GM06990 (cell line): ENCODE measurements at regions not wholly inside any gene's neighbourhood (a gene's known extent, or its start where the extent isn't known, plus 50 kb on each side); places are given as distances from the start of the nearest gene placed in this dataset.

ENCODE experiments used
- DNase-seq: peaks from one replicate; pipeline ENCODE4 v3.0.0-alpha.2; 2011; ENCODE audit not compliant: insufficient read length; ENCODE audit errors: extremely low read depth
- H3K27me3 ChIP-seq: replicated peaks from 2 replicates; pipeline ENCODE4 v1.6.0; 2011; ENCODE audit warnings: low read length; ENCODE audit not compliant: control insufficient read depth, insufficient read depth
- H3K36me3 ChIP-seq: 2 replicates; pipeline ENCODE4 v1.5.1; 2011; ENCODE audit warnings: low read length; ENCODE audit not compliant: control insufficient read depth, insufficient read depth
- H3K4me3 ChIP-seq: replicated peaks from 2 replicates; pipeline ENCODE4 v1.5.1; 2011; ENCODE audit warnings: low read depth, mild to moderate bottlenecking, control low read depth, low read length
- TF ChIP-seq, protein P1 (sequence below): IDR thresholded peaks from 2 replicates; pipeline ENCODE4 v1.5.1; 2011; ENCODE audit warnings: low read length, control low read depth, mild to moderate bottlenecking, inconsistent platforms; ENCODE audit not compliant: insufficient read depth, poor library complexity, severe bottlenecking

DNA sequence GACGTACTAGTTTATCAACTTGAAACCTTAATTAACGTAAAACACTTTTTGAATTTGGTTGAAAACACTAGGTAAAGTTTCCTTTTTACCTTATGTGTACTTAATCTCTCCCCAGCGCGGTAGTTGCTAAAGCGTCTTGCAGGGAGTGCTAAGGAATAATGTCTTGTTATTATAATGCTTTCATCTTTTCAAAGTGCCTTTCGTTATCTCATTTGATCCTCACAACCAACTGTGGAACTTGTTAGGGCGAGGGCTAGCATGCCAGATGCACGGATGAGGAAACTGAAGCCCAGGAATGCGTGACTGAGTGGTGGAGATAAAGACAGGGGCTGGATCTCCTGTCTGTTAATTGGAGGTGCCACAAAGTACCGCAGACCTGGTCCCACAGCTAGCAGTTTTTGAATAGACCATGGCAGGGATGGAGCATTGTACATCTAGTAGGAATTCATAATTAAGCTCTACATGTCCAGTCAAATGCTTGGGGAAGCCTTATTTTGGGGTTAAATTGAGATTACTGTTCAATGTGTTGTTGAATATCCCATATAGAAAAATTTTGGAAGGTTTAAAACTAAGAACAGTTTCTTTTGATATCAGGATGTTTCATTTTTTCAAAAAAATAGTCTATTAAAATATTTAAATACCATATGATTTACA lies 234.3 kb downstream of the SH2D4B start:
- H3K4me3 ChIP-seq: no peak overlapping the region
- no peaks in the 10 kb centered on the region for H3K27me3 ChIP-seq
- no peaks in the 10 kb centered on the region for H3K36me3 ChIP-seq
- DNase-seq: no peak
- TF ChIP-seq, protein P1, sequence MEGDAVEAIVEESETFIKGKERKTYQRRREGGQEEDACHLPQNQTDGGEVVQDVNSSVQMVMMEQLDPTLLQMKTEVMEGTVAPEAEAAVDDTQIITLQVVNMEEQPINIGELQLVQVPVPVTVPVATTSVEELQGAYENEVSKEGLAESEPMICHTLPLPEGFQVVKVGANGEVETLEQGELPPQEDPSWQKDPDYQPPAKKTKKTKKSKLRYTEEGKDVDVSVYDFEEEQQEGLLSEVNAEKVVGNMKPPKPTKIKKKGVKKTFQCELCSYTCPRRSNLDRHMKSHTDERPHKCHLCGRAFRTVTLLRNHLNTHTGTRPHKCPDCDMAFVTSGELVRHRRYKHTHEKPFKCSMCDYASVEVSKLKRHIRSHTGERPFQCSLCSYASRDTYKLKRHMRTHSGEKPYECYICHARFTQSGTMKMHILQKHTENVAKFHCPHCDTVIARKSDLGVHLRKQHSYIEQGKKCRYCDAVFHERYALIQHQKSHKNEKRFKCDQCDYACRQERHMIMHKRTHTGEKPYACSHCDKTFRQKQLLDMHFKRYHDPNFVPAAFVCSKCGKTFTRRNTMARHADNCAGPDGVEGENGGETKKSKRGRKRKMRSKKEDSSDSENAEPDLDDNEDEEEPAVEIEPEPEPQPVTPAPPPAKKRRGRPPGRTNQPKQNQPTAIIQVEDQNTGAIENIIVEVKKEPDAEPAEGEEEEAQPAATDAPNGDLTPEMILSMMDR: no peak

DNA sequence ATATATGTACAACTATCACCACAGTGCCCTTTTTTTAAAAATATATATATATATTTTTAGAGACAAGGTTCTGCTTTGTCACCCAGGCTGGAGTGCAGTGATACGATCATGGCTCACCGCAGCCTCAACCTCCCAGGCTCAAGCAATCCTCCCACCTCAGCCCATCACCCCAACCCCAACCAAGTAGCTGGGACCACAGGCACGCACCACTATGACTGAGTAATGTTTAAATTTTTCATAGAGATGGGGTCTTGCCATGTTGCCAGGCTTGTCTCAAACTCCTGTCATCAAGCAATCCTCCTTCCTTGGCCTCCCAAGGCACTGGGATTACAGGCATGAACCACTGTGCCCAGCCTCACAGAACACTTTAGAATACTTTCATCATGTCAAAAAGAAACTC lies 234.9 kb downstream of the SH2D4B start:
- no peak overlapping the region for H3K4me3 ChIP-seq

DNA sequence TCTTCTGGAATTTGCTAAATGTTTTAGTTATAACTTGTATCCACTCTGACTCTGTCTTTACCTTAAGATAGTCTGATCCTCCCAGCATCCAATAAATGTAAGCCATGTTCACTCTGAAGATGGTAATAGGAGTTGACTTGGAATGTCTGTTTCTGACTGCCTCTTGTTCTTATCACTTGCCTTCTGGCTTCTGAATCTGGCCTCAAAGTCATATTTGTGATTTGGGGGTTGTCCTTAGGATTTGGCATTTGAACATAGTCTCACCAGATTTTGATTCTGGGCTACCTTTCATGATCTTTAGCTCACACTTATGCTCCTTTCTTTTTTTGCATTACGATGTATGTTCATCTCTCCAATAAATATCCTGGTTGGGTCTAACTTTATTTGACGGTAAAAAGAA lies 247.0 kb downstream of the SH2D4B start:
- Histone ChIP-seq H3K4me3 (no peak overlapping the region), H3K27me3 (no peaks in the 10 kb centered on the region), H3K36me3 (no peaks in the 10 kb centered on the region)
- no peak for DNase-seq
- TF ChIP-seq, protein P1: no peak

More for the DNA sequence above, 234.9 kb downstream of the SH2D4B start:
- DNase-seq: no peak
- Histone ChIP-seq H3K27me3 (no peaks in the 10 kb centered on the region), H3K36me3 (no peaks in the 10 kb centered on the region)
- TF ChIP-seq, protein P1: no peak

DNA sequence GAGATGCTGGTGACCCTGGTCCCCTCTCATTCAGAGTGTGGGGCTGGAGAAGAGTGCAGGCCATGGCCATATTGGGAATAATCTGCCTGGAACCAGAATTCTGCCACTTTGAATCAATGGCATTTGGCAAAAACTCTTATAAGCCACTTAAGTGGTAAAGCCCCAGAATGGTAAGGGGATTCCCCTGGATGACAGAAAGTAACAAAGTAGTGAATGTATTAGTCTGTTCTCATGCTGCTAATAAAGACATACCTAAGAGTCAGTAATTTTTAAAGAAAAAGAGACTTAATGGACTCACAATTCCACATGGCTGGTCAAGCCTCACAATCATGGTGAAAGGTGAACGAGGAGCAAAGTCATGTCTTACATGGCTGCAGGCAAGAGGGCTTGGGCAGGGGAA lies 248.6 kb downstream of the SH2D4B start:
- Histone ChIP-seq H3K4me3 (no peak overlapping the region), H3K27me3 (no peaks in the 10 kb centered on the region), H3K36me3 (no peaks in the 10 kb centered on the region)
- TF ChIP-seq, protein P1: no peak
- no peak for DNase-seq

DNA sequence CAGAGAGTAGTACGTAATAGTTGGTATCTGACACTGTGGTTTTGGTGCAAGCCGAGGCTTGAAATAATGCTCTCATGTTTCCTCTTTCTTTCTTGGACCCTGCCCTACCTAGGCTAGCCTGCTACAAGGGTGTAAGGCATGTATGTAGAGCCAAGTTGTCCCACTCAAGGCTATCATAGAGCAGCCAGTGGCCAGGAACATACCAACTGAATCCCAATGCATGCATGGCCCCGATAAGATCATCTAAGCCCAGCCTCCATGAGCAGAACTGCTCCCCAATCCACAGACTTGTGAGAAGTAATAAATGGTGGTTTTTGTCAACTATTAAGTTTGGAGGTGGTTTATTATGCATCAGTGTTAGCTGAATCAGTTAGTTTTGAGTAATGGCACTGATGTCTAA lies 250.2 kb downstream of the SH2D4B start:
- DNase-seq: no peak
- no peaks in the 10 kb centered on the region for H3K36me3 ChIP-seq
- H3K27me3 ChIP-seq: no peaks in the 10 kb centered on the region
- TF ChIP-seq, protein P1: no peak
- H3K4me3 ChIP-seq: no peak overlapping the region

DNA sequence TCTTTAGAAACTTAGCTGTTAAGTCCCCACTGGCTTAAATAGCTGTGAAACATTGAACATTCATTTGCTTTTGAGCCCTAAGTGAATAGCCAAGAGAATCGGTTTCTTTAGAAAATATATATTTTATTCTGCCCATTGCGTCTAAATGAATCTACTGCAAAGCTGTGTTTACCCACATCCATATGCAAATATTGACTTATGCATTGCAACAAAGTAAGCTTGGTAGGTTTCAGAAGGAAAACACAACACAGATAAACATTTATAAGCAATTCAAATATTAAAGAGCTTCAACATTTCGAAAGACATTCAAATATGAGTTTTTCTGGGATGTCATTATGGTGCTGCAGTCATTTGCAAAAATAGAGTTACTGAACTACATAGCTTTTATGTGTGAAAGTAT lies 257.3 kb downstream of the SH2D4B start:
- DNase-seq: no peak
- no peaks in the 10 kb centered on the region for H3K36me3 ChIP-seq
- no peak overlapping the region for H3K4me3 ChIP-seq
- no peaks in the 10 kb centered on the region; the same call in 1 of the 2 replicates for H3K27me3 ChIP-seq
- TF ChIP-seq, protein P1: no peak
